Fibroblast of peridontal ligament (primary cell): ENCODE measurements at regions not wholly inside any gene's neighbourhood (a gene's known extent, or its start where the extent isn't known, plus 50 kb on each side); places are given as distances from the start of the nearest gene placed in this dataset.

Experiments used
- DNase-seq: peaks from one replicate; pipeline ENCODE4 v3.0.0-alpha.2; 2010; ENCODE audit errors: extremely low read depth

DNA sequence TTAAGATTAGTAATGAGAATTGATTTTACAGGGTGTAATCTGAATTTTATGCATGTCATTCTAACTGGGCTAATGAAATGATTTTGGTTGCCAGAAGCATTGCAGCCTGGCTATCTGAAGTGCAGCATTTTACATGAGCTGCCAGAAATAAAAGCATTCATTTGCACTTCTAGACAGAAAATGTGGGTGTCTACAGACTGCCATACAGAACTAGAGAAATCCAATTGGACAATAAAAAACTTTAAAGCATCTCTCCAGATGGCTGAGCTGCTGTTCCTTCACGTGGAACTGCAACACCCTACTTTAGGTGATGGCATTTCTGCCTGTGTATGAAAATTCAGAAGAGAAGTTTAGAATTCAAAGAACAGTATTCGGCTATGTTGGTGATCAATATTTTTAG is 450.1 kb upstream of the SLITRK1 start:
- DNase-seq = no peak

DNA sequence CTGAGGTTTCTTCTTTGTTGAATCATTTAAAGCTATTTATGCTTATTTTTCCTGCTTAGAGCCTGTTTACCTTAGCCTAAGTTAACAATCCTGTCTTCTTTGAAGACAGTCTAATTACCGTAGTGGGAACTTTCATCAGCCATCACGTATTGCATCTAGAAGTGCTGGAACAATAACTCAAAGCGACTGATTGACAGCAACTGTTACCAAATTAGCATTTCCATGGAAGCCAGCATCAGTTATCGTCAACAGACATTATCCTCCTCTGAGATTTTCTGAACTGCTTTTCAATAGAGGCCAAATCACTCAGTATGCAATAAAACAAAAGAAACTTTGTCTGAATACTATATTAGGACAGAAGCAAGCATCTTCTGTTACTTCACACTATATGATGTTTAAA is 433.3 kb upstream of the SLITRK1 start:
- DNase-seq = no peak

DNA sequence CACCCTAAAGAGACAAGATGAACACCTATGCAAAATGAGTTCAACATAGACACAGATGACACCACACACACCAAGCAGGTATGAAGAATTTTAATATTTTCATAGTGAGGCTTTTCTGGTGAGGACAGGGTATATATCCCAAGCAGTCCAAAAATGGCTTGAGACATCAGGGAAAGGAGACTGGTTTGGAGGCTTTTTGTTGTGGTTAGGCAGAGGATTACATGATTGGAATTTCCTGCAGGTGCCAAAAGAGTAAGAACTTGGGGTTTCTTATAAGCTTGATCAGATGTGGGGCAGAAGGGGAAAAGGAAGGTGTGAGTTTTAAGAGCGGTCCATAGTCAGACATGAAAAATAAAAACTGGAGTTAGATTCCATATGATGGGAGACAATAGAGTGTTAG is 420.8 kb upstream of the SLITRK1 start:
- no peak for DNase-seq

DNA sequence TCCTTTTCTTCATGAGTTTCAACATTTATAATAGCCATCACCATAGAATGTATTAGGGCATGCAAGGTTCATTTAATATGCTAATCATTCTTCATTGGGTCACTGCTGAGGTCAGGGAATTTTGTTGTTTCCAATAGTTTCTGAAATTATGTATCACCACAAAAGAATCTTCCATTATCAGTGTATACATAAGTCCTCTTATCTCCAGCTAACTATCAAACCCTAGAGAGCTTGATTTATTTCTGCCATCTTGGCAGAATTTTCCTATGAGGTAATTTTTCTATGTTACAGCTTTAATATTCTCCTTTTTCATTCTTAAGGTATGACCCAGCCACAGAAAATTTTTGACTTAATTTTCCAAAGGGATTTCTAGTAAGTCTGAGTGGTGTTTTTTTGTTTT is 415.0 kb upstream of the SLITRK1 start:
- DNase-seq = no peak

DNA sequence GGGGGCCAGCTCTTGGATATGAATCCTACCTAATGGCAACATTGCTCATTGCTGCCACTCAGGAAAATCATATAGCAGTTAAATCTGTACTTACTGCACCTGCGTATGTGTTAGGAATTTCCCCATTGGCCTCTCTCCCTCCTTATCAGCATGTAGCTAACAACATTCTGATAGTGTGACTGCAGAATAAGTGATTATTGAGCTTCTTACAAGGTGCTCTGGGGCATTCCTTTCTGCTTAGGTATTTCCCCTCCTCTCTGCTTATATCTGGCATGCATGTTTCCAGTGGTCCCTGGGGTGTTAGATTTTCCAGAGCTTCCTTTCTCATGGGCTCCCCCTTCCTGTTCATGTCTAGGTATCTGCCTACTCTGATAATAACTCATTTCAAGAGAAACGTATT is 414.1 kb upstream of the SLITRK1 start:
- DNase-seq = no peak

DNA sequence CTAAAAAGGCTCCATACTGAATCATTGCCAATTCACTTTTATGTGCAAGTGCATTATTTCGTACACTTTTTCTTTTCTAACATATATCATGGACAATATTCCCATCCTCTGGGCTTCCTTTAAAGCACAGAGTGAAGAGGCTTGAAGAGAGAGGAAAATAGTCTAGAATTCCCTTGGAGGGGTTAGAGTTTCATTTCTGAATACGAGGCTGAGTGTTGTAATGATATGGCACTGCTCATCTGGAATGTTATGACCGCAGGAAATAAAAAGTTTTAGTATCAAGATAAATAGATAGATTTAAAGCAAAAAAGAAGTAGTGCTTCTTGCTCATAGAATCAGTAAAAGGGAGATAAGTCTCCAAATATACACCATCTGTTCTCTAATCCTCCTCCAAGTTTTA is 412.3 kb upstream of the SLITRK1 start:
- peak; percentile 66 for DNase-seq

DNA sequence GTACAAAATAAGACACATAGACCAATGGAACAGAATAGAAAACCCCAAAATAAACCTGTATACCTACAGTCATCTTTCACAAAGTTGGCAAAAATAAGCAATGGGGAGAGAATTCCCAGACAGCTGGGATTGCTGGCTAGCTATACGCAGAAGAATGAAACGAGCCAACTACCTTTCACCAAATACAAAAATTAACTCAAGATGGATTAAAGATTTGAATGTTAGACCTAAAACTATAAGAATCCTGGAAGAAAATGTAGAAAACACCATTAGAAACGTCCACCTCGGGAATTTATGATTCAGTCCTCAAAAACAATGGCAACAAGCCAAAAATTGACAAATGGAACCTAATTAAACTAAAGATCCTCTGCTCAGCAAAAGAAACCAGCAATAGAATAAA is 408.1 kb upstream of the SLITRK1 start:
- no peak for DNase-seq

DNA sequence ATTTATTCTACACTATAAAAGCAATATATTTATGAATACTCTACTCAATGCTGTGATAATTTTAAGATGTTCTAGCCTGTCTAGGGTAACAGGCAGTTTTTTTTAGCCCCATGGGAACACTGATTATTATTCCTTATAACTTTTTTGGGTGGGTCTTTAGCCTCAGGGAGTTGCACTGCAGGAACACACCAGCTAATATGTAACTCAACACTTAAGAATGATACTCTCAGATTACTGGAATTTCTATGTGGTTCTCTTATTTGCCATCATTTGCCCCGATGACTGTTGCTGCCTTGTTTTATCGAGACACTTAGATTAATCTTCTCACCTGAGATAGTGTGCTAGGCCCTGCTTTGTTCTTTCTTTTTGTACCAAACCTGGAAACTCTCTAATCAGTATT is 396.9 kb upstream of the SLITRK1 start:
- no peak for DNase-seq

DNA sequence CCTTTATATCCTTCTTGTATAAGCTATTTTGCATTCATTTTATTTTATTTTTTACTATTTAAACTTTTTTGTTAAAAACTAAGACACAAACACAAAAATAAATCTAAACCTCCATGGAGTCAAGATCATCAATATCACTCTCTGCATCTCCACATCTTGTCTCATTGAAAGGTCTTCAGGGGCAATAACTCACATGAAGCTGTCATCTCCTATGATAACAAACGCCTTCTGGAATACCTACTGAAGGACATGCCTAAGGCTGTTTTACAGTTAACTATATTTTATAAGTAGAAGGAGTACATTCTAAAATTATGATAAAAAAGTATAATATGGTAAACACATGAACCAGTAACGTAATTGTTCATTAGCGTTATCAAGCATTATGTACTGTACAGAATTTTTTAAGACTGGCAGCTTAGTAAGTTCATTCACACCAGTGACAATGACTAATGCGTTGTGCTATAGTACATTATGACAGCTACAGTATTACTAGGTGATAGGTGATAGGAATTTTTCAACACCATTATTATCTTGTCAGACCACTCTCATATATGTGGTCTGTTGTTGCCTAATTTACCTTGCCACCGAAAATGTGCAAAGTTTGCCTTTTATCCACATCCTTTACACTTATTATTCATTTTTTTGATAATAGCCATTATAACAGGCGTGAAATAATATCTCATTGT is 390.7 kb upstream of the SLITRK1 start:
- no peak for DNase-seq

DNA sequence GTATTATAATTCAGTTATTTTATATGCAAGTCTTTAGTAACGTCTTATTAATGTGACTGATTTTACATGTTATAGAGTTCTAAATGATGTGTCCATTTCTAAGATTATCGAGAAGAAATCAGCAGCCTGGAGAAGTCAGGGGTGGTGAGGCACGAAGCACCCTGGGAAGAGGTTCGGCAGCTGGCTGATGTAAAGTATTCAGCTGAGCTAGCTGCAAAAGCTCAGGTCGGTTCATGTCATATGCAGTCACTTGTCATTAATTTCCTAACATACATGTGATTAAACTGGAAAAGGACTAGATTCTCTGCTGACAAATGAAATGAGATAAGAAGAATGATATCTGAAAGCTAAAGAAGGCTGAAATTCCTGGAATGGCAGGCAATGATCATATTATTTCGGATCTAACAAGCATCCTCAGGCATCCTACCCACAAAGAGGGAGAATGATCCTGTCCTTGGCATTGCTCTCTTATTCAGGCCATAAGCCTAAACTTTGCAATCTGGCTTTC is 383.0 kb upstream of the SLITRK1 start:
- DNase-seq = no peak

DNA sequence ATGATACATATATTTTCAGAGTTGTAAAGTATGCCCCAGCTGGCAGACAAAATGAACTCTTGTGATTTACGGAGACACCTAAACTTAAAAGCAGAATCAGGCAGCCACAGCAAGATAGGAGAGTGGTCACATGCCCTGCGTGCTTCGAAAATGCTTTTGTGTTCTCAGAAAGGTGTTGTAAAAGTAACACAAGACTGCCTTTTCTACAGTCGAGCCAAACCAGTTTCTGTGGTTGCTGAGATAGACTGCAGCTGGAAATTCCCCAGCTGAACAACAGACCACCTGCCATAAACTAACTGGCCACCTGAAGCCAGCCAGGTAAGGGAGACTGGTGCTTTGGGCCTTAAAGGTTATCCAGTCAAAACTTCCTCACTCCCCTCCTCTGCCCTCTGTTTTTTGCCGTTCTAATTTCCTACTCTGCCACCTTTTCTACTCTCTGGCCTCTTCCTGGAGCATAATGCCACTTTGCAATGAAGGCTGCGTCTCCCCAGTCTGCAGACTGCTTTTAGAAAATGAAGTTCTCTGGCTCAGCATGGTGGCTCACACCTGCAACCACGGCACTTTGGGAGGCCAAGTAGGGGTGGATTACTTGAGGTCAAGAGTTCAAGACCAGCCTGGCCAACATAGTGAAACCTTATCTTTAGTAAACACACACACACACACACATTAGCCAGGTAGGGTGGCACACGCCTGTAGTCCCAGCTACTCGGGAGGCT is 381.2 kb upstream of the SLITRK1 start:
- DNase-seq = no peak

DNA sequence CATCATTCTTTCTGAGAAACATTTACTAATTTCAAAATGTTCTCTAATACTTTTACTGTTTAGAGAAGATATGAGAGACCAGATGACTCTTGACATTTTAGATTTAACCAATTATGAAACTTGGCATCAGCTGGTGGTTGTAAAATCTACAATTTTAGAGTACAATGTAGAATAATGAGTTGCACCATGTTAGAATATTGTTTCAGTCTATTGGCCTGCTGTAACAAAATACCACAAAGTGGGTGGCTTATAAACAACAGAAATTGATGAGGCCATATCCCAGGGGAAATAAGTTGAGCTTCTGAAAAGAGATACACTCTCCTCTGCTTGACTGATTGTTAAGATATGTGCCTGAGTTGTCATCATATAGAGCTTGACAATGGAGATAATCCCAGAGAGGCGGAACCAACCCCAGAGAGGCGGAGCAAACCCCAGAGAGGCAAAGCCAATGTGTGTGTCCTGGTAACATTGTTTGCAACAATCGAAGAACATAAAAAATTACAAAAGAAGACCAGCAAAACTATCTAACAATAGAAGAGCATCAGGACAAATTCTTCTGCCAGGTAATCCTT is 373.0 kb upstream of the SLITRK1 start:
- DNase-seq = peak; percentile 58

DNA sequence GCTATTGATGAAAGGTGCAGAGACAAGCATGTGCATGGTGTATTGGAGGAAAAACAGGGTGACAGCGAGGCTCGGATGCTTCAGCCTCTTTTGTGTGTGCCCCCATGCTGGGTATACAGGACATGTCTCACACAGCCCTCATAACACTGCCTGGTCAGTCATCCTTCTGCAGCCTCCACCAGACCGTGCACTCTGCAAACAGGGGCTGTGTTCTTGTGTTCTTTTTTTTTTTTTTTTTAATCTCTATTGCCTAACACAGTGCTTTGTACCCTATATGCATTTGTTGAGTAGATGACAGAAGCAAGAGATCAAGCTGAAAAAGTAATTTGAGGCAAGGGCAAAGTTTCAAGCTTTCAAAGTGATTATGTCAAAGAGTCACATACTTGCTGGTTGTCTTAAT is 367.2 kb upstream of the SLITRK1 start:
- DNase-seq = no peak

DNA sequence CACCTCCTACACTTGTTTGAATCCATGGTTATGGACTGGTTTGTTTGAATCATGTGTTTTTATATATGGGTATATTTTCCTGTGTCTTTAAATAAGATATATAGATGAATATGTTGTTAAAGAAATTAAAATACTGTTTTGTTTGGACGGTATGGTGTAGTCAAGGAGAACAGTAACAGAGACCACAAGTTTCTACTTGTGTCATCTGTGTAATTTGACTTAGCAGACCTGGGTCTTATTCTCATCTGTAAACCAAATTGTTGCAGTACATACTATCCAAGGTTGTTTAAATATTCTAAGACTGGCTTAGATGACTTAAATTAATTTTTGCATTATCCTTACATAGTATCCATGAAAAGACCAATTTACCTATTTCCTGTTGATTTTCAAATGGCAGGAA is 361.1 kb upstream of the SLITRK1 start:
- no peak for DNase-seq

DNA sequence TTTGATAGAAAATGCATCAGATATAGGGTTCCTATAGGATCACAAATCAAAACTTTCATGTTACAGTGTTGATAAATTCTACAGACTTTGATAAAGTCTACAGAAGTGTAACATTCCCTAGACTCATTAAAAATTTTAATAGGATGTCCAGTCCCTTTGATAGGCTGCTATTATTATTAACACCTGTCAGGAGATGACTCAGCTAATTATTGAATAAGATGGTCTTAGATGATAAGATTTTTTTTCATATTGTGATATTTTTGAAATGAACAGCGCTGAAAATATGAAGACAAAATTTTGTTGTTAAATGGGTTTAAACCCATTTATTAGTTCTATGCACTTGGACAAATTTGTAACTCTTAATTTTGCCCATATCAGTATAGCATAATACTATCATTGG is 356.8 kb upstream of the SLITRK1 start:
- DNase-seq = no peak

DNA sequence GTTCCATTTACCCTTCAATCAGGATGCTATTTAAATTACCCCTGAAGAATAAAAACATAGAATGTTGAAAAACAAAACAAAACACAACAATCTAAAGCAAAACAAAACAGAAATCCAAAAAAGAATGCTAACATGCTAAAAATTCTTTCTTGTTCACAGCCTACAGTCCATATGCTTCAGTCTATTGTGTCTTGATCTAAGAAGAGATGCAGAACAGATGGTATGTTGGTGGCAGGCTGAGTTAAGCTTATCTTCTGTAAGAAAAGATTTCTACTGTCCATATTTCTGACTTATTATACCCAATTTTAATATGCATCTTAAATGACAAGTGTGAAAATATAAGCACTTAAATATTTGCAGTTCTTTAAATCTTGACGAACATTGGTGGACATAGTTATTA is 356.1 kb upstream of the SLITRK1 start:
- DNase-seq = no peak

DNA sequence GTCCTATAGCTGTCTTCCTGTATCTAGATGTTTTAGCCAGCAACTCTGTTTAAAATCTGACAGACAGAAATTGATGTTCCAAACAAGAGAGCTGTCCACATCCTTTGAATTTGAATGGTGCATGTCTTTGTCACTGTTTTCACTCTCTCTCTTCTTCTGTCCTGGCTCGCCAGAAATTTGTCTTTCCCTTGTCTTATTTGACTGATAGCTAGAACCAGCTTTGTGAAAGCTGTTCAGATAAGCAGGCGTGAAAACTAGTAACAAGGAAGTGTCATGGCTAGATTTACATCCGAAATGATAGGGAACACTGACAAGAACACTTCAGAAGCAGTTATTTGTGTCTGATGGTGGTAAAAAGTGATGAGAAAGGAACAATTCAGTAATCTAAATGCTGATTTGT is 354.9 kb upstream of the SLITRK1 start:
- DNase-seq = no peak

DNA sequence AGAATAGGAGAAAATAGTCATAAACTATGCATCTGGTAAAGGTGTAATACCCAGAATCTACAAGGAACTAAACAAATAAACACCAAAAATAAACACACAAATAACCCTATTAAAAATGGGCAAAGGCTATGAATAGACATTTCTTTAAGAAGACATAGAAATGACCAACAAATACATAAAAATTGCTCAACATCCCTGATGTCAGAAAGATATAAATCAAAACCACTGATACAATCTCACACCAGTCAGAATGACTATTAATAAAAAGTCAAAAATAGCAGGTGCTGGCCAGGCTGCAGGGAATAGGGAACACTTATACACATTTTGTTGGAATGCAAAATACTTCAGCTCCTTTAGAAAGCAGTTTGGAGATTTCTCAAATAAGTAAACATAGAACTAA is 352.1 kb upstream of the SLITRK1 start:
- DNase-seq = no peak

DNA sequence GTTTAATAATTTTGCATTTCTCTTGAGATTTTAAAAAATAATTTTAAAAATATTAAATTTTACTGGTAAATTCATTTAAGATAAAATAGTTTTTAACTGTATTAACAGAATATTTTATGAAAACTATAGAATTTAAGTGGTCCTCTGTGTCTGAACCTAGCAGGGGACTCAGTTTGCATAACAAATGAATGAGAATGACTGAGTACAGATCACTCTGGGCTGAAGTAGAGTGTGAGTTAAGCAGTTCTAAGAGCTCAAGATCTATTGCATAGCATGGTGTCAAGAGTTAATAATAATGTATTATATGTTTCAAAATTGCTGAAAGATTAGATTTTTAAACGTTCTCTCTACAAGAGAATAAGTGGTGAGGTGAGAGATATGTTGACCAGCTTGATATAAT is 348.3 kb upstream of the SLITRK1 start:
- no peak for DNase-seq

DNA sequence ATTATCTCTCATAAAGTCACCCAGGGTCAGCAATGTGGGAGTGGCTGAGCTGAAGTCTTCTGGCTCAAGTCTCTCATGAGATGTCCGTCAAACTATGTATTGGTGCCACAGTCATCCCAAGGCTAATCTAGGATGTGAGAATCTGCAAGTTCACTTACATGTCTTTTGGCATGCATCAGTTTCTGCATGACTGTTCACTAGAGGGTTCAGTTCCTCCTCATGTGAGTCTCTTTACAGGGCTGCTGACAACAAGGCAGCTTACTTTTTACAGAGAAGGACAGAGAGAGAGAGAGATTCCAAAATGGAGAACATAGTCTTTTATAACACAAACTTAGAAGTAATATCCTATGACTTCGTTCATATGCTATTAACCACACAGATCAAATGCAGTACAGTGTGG is 328.8 kb upstream of the SLITRK1 start:
- no peak for DNase-seq

DNA sequence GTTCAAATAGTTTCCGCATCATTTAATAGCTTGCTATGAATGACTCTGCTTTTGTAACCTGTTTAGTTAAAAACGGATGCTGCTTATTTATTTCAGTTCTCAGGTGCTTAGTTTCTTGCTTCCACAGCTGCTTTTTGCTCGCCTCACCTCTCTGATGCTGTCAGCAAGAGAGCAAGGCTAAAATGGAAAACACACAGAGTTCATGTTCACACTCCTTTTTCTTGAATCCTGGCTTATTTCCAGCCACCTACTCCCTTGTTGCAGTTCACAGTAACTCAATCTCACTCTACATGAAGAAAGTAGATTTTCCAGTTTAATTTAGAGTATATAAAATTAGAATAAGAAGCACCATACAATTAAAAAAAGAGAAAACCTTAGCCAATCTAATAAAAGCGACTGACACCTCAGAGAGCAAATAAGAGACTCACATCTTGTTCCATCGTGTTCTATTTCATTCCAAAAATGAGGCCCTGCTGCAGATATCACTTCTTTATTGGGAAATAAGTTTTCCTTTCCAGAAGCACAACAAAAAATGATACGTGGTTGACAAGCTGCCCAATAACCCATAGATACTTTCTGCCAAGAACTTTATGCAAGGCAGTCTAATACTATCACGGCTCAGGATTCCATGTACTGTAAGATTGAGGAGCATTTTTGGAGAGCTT is 326.1 kb upstream of the SLITRK1 start:
- DNase-seq = peak; percentile 27

DNA sequence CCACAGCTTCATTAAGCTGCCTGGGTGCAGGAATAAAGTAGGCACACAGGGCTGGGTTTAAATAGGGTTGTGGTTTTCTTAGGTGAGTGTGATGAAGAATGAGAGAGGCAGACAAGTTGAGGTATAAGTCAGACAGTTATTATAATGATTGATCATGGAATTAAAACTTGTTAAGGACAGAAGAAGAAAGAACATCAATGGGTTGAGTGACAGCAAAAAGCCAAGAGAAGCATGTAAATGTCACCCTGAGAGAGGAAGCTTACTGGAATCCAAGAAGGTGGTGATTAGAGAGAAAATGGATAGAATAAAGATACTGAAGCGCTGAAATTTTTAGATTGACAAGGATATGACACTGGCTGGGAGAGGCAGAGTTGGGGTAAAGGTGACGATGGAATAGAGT is 325.2 kb upstream of the SLITRK1 start:
- DNase-seq = no peak

DNA sequence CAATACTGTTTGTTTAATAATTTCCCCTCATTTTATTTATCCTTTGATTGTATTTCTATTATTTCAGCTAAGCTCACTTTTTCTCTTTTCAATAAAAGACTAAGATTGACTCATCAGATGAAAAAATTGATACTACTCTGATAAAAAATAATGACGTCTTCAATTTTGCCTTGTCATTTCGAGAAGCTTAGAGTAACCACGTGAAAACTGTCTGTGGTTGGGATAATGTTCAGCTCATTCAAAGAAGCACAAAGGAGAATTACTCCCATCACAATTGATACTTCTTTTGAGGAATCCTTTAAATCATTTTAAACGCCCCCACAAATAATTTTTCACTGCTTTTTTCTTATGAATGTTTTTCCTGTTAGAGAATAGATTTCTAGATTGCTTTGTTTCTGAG is 318.7 kb upstream of the SLITRK1 start:
- no peak for DNase-seq
